Pancreas (tissue), 10 donors: ENCODE measurements at regions not wholly inside any gene's neighbourhood (a gene's known extent, or its start where the extent isn't known, plus 50 kb on each side); places are given as distances from the start of the nearest gene placed in this dataset.

ENCODE experiments used
- ATAC-seq, 4 donors: fragments of 200-7000 bp; cut with Tn5 transposase; one replicate each; pipeline versions ENCODE4 v1.8.0 to v1.9.1; 2020; ENCODE audit warnings: mild to moderate bottlenecking in 4 of 4, moderate library complexity in 4 of 4
- DNase-seq, 6 donors: peaks; one replicate each; pipeline ENCODE4 v3.0.0-alpha.2; 2020
- FAIRE-seq: peaks from 2 replicates; lab custom pipeline; 2012; peaks lifted over from hg19 to GRCh38; lab: Jason Lieb, UNC
- H3K27ac ChIP-seq, 4 donors: fragments of 200-600 bp; sonication (generic); 1 replicate in 3 of 4; 2 replicates in 1 of 4; pipeline versions ENCODE4 v1.5.0 to v1.8.0; 2020
- H3K27me3 ChIP-seq, 4 donors: fragments of 200-600 bp; one replicate each; pipeline ENCODE4 v1.8.0; 2021
- H3K36me3 ChIP-seq, 3 donors: fragments of 200-600 bp; sonication (generic) in 1 of 3; one replicate each; pipeline versions ENCODE4 v1.5.0 to v1.8.0; 2020 to 2021
- H3K4me1 ChIP-seq, 3 donors: fragments of 200-600 bp; one replicate each; pipeline ENCODE4 v1.8.0; 2021
- H3K4me3 ChIP-seq, 4 donors: fragments of 200-600 bp; sonication (generic) in 2 of 4; one replicate each; pipeline versions ENCODE4 v1.5.0 to v1.8.0; 2020 to 2021
- H3K9me3 ChIP-seq, 4 donors: fragments of 200-600 bp; one replicate each; pipeline ENCODE4 v1.8.0; 2021
- WGBS, 2 donors: extraction: QIAGEN DNeasy Blood & Tissue Kit; methylation state at CpG; one replicate each; pipeline ENCODE4 v1.1.7; 2013; 5-methylcytosine and 5-hydroxymethylcytosine counted together
- intact Hi-C, 3 donors: fragments of 100-400 bp; cut with DNase I; formaldehyde crosslinking; loops; one replicate each; pipeline versions ENCODE4 v1.11.1 to v1.14.2; 2022
- TF ChIP-seq, protein P1 (sequence below), 4 donors: fragments of 200-600 bp; sonication (generic) in 3 of 4; IDR thresholded peaks; one replicate each; pipeline versions ENCODE4 v1.5.0 to v1.8.0; 2021; ENCODE audit warnings: antibody characterized with exemption in 4 of 4
- donor health status: healthy with polysubstance abuse.
- donor health status: DM: no; HTN: no; CAD: no; lungs with moderate emphysema.
- donor health status: DM: no; HTN: no; CAD: no.
- donor health status: control.
- donor health status: control.
- donor health status: Bipolar disorder and iron deficiency.
- donor health status: DM: yes; HTN: yes; CAD: no.
- donor health status: DM: no; HTN: no; CAD: no.
- donor health status: DM: no; HTN: no; CAD: no.
- donor health status: DM: yes; HTN: yes; CAD: no.

DNA sequence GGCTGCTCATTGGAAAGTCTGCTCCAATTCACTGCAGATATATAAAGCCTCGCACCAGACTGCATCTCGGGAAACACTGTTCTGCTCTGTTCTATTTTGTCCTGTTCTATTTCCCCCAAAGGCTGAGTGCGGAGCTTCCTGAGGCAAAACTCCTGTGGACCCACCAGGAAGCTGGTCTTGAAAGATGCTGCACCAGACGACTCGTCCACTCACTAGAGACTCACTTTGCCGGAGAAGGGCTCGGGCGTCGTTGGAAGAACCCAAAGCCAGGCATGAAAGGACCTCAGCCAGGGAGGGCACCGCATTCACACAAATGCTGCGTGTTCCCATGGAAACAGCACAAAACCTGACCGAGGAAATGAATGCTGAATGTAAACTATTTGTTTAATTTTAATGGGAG, 331.2 kb upstream of the SFSWAP start:
- no peaks in the 10 kb centered on the region for H3K9me3 ChIP-seq
- H3K27me3 ChIP-seq: peaks cover 0 to 4% (median 0%) of the 10 kb centered on the region in 4 donors
- no peaks in the 10 kb centered on the region for H3K36me3 ChIP-seq
- intact Hi-C loops: no loop called here
- no peak overlapping the region for H3K4me3 ChIP-seq
- FAIRE-seq: no peak
- H3K4me1 ChIP-seq: no peaks in the 10 kb centered on the region
- no peak for ATAC-seq
- H3K27ac ChIP-seq: no peak overlapping the region
- WGBS, 2 donors: 28 to 48% methylated on average over 12 of the region's 12 CpGs
- TF ChIP-seq, protein P1, sequence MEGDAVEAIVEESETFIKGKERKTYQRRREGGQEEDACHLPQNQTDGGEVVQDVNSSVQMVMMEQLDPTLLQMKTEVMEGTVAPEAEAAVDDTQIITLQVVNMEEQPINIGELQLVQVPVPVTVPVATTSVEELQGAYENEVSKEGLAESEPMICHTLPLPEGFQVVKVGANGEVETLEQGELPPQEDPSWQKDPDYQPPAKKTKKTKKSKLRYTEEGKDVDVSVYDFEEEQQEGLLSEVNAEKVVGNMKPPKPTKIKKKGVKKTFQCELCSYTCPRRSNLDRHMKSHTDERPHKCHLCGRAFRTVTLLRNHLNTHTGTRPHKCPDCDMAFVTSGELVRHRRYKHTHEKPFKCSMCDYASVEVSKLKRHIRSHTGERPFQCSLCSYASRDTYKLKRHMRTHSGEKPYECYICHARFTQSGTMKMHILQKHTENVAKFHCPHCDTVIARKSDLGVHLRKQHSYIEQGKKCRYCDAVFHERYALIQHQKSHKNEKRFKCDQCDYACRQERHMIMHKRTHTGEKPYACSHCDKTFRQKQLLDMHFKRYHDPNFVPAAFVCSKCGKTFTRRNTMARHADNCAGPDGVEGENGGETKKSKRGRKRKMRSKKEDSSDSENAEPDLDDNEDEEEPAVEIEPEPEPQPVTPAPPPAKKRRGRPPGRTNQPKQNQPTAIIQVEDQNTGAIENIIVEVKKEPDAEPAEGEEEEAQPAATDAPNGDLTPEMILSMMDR (IDR thresholded peaks at IDR 0.05): no peak
- no peak for DNase-seq

DNA sequence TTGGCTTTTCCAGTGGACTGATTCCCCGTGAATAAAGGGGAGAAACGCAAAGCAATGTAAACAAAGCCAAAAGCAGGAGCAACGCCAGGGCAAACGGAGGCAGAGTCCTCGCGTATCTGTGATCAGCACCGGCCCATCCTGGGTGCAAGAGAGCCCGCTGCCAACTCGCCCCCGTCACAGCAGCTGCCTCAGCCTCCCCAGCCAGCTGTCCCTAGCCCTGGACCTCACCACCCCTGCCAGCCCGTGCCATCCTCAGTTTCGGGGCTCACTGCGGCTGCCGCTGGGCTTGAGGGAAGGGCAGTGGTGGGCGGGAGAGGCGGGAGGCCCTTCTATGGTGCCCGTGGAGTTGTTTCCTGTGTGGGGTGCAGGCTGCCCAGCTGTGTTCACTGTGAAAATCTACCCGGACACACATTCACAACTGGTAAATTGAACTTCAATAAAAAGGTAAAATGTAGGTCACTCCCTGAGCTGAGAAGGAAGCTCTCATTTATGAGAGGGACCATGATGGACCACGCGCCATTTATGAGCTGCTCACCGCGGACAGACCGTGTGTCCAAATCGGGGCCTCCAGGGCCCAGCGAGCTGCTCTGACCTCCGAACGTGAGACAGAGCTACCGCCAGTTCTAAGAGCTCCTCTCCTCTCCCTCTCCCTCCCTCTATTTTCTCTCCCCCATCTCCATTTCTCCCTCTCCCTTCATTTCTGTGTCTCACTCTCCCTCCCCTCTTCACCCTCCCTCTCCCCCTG, 330.5 kb upstream of the SFSWAP start:
- DNase-seq (no peak), ATAC-seq (no peak), FAIRE-seq (no peak)
- Histone ChIP-seq H3K9me3 (no peaks in the 10 kb centered on the region), H3K27ac (no peak overlapping the region), H3K4me1 (no peaks in the 10 kb centered on the region), H3K27me3 (peaks cover 0 to 4% (median 0%) of the 10 kb centered on the region in 4 donors), H3K36me3 (no peaks in the 10 kb centered on the region), H3K4me3 (no peak overlapping the region)
- TF ChIP-seq, protein P1 (IDR thresholded peaks at IDR 0.05): no peak
- intact Hi-C loops: no loop called here
- 39 to 50% methylated on average over 28 of the region's 28 CpGs for WGBS, 2 donors

DNA sequence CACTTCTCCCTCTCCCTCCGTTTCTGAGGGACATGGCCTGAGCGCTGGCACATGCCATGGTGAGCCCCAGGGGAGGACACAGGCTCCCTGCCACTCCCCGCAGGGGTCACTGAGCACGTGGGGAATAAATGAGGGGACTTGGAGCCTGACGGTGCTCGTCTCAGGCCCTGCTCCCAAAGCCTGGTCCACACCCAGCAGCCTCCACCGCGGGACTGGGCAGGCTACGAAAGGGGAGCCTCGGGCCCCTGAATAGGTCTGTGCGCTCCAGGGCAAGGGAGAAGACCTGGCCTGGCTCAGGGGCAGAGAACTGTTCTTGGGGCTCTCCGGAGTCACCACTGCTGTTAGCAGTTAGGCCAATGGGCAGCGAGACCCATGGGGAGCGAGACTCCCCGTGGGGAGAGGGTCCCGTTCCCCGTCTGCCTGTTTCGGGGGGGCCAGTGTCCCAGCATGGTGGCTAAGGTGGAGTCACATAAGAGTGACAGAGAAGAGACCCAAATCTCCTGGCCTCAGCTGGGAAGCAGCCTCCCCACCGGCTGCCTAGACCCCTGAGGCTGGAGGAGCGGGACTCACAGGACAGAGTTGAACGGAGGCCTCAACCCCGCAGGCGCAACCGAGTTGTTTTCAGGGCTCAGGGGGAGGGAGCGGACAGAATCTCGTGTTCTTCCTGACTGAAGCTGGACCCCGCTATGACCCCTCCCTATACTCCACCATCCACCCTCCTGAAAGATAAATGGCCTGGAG, 329.8 kb upstream of the SFSWAP start:
- H3K4me1 ChIP-seq: no peaks in the 10 kb centered on the region
- DNase-seq: no peak
- 30 to 47% methylated on average over 26 to 27 of the region's 27 CpGs for WGBS, 2 donors
- TF ChIP-seq, protein P1 (IDR thresholded peaks at IDR 0.05): no peak
- no peak for ATAC-seq
- H3K27me3 ChIP-seq: peaks cover 0 to 4% (median 0%) of the 10 kb centered on the region in 4 donors
- intact Hi-C loops: no loop called here
- H3K4me3 ChIP-seq: no peak overlapping the region
- no peak for FAIRE-seq
- no peak overlapping the region for H3K27ac ChIP-seq
- no peaks in the 10 kb centered on the region for H3K36me3 ChIP-seq
- no peaks in the 10 kb centered on the region for H3K9me3 ChIP-seq

DNA sequence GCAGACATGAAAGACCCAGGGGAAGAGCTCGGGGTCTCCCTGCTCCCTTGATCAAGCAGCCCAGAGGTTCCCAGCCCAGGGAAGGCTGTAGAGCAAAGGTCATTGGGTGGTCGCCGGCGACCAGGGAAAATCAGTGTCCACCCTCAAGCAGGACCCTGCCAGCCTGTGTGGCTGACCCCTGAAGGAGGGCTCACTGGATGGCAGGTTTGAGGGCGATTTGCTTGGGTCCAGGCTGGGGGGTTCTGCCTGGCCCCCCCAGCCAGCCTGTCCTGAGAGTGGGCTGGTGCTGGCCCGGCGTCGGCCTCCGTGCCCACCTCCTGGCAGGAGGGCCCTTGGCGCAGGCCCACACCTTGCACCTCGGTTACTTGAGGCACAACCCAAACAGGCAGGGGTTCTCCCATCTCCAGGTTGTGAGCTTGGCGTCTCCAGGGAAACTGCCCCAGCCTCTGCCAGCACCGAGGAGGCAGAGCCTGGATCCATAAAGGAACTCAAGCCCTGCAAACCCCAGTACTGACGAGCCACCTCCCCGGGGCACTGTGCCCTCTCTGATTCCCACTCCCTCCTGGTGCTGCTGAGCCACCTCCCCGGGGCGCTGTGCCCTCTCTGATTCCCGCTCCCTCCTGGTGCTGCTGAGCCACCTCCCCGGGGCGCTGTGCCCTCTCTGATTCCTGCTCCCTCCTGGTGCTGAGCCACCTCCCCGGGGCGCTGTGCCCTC, 329.0 kb upstream of the SFSWAP start:
- Histone ChIP-seq H3K4me3 (no peak overlapping the region), H3K9me3 (no peaks in the 10 kb centered on the region), H3K27ac (no peak overlapping the region), H3K27me3 (peaks cover 0 to 4% (median 0%) of the 10 kb centered on the region in 4 donors), H3K36me3 (no peaks in the 10 kb centered on the region), H3K4me1 (no peaks in the 10 kb centered on the region)
- 49 to 56% methylated on average over 21 to 22 of the region's 22 CpGs for WGBS, 2 donors
- no peak for ATAC-seq
- no peak for FAIRE-seq
- TF ChIP-seq, protein P1 (IDR thresholded peaks at IDR 0.05): no peak
- DNase-seq: no peak
- intact Hi-C loops: no loop called here
